GM12891 (cell line): ENCODE measurements at regions not wholly inside any gene's neighbourhood (a gene's known extent, or its start where the extent isn't known, plus 50 kb on each side); places are given as distances from the start of the nearest gene placed in this dataset.

Experiments used
- POLR2A ChIP-seq: IDR thresholded peaks from 2 replicates; pipeline ENCODE4 v1.6.1; 2011; ENCODE audit warnings: low read depth, low read length, control low read depth
- SPI1 ChIP-seq: IDR thresholded peaks from 2 replicates; pipeline ENCODE4 v1.6.1; 2011; ENCODE audit warnings: low read depth, low read length, control low read depth

DNA sequence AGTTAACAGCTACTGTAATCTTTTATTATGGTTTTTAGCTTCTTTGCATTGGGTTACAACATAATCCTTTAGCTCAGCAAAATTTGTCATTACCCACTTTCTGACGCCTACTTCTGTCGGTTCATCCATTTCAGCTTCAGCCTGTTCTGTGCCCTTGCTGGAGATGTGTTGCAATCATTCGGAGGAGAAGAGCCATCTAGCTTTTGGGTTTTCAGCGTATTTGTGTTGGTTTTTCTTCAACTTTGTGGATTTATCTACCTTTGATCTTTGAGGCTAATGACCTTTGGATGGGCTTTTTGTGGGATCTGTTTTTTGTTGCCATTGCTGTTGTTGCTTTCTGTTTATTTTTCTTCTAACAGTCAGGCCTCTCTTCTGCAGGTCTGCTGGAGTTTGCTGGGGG is 69.2 kb upstream of the ATXN7L3B start:
- TF ChIP-seq POLR2A (no peak), SPI1 (no peak)
